MM.1S (cell line): ENCODE measurements at regions not wholly inside any gene's neighbourhood (a gene's known extent, or its start where the extent isn't known, plus 50 kb on each side); places are given as distances from the start of the nearest gene placed in this dataset.
"Not testable (repeated sequence)": the region's sequence is repeated elsewhere in the genome, so short reads cannot be mapped to it uniquely, and the experiment has no call there.

ENCODE experiments used
- DNase-seq: peaks from one replicate; pipeline ENCODE4 v3.0.0-alpha.2; 2015
- H2AFZ ChIP-seq: fragments of 300-600 bp; sonication (generic); 2 replicates; pipeline ENCODE4 v1.6.0; 2016; ENCODE audit warnings: antibody characterized with exemption, low read length
- H3F3A ChIP-seq: fragments of 300-600 bp; sonication (generic); 2 replicates; pipeline ENCODE4 v1.6.1; 2016; ENCODE audit warnings: mild to moderate bottlenecking, antibody characterized with exemption, low read length, moderate library complexity, mixed read lengths; ENCODE audit not compliant: insufficient read depth
- H3K27ac ChIP-seq: fragments of 300-600 bp; sonication (generic); 2 replicates; pipeline ENCODE4 v1.5.1; 2016; ENCODE audit warnings: mild to moderate bottlenecking, low read length
- H3K27me3 ChIP-seq: fragments of 300-600 bp; sonication (generic); replicated peaks from 2 replicates; pipeline ENCODE4 v1.6.0; 2016; ENCODE audit warnings: low read length; ENCODE audit not compliant: insufficient read depth
- H3K36me3 ChIP-seq: fragments of 300-600 bp; sonication (generic); replicated peaks from 2 replicates; pipeline ENCODE4 v1.6.1; 2016; ENCODE audit warnings: mild to moderate bottlenecking, low read length, mixed read lengths; ENCODE audit not compliant: insufficient read depth
- H3K4me1 ChIP-seq: fragments of 300-600 bp; sonication (generic); 2 replicates; pipeline ENCODE4 v1.6.1; 2016; ENCODE audit warnings: low read length, mixed read lengths
- H3K4me2 ChIP-seq: fragments of 300-600 bp; sonication (generic); 2 replicates; pipeline ENCODE4 v1.6.0; 2016; ENCODE audit warnings: low read depth, low read length
- H3K4me3 ChIP-seq: fragments of 300-600 bp; sonication (generic); 2 replicates; pipeline ENCODE4 v1.5.1; 2016; ENCODE audit warnings: low read length, mixed read lengths
- H3K79me2 ChIP-seq: fragments of 300-600 bp; sonication (generic); 2 replicates; pipeline ENCODE4 v1.6.1; 2016; ENCODE audit warnings: mixed run types, low read length, mixed read lengths
- H3K9ac ChIP-seq: fragments of 300-600 bp; sonication (generic); 2 replicates; pipeline ENCODE4 v1.6.1; 2016; ENCODE audit warnings: low read length, mixed read lengths
- H3K9me2 ChIP-seq: fragments of 300-600 bp; sonication (generic); replicated peaks from 2 replicates; pipeline ENCODE4 v1.6.1; 2016; ENCODE audit warnings: mild to moderate bottlenecking, low read length, mixed read lengths; ENCODE audit not compliant: insufficient read depth
- H3K9me3 ChIP-seq: fragments of 300-600 bp; sonication (generic); replicated peaks from 2 replicates; pipeline ENCODE4 v1.6.1; 2016; ENCODE audit warnings: mild to moderate bottlenecking, low read length, mixed read lengths; ENCODE audit not compliant: insufficient read depth
- H4K20me1 ChIP-seq: fragments of 300-600 bp; sonication (generic); 2 replicates; pipeline ENCODE4 v1.6.1; 2016; ENCODE audit warnings: mild to moderate bottlenecking, low read length, moderate library complexity, mixed read lengths; ENCODE audit not compliant: insufficient read depth
- CTCF ChIP-seq: fragments of 300-600 bp; sonication (generic); IDR thresholded peaks from 2 replicates; pipeline ENCODE4 v1.5.1; 2016; ENCODE audit warnings: antibody characterized with exemption, low read length, mixed read lengths
- EZH2 ChIP-seq: fragments of 300-600 bp; sonication (generic); optimal IDR thresholded peaks from 2 replicates; pipeline ENCODE3; 2017; ENCODE audit warnings: low read depth, mild to moderate bottlenecking, antibody characterized with exemption, low read length, mixed read lengths
- EZH2phosphoT487 ChIP-seq: fragments of 300-600 bp; sonication (generic); IDR thresholded peaks from 2 replicates; pipeline ENCODE4 v1.6.1; 2018; ENCODE audit warnings: antibody characterized with exemption, low read length

GRCh38 chr4:92246384-92246783, 57.4 kb upstream of the GRID2 start:
- no peak for DNase-seq
- Histone ChIP-seq H3F3A (no peaks in the 10 kb centered on the region), H3K27me3 (no peaks in the 10 kb centered on the region), H3K9me3 (no peaks in the 10 kb centered on the region), H3K79me2 (no peaks in the 10 kb centered on the region), H3K4me3 (no peak overlapping the region), H3K4me2 (no peak overlapping the region), H3K36me3 (no peaks in the 10 kb centered on the region), H4K20me1 (no peaks in the 10 kb centered on the region), H3K4me1 (no peaks in the 10 kb centered on the region), H3K9me2 (no peaks in the 10 kb centered on the region), H2AFZ (no peak overlapping the region), H3K9ac (no peak overlapping the region), H3K27ac (no peak overlapping the region)
- TF ChIP-seq CTCF, result no peak
- no peak for TF ChIP-seq EZH2phosphoT487

GRCh38 chr4:92249541-92249940, 54.2 kb upstream of the GRID2 start:
- H3K36me3 ChIP-seq, result no peaks in the 10 kb centered on the region
- H3K27me3 ChIP-seq, result no peaks in the 10 kb centered on the region
- no peaks in the 10 kb centered on the region for H3K9me2 ChIP-seq
- H3K27ac ChIP-seq, result no peak overlapping the region
- H2AFZ ChIP-seq, result no peak overlapping the region
- no peak for DNase-seq
- no peaks in the 10 kb centered on the region for H3K79me2 ChIP-seq
- TF ChIP-seq EZH2 (no peak), CTCF (no peak), EZH2phosphoT487 (no peak)
- H3K4me1 ChIP-seq, result no peaks in the 10 kb centered on the region
- no peaks in the 10 kb centered on the region for H4K20me1 ChIP-seq
- H3K9ac ChIP-seq, result no peak overlapping the region
- H3K9me3 ChIP-seq, result no peaks in the 10 kb centered on the region
- no peak overlapping the region for H3K4me2 ChIP-seq
- no peak overlapping the region for H3K4me3 ChIP-seq
- H3F3A ChIP-seq, result no peaks in the 10 kb centered on the region

GRCh38 chr4:92251711-92252110, 52.1 kb upstream of the GRID2 start:
- Histone ChIP-seq H3K9me3 (no peaks in the 10 kb centered on the region), H3F3A (no peaks in the 10 kb centered on the region), H2AFZ (no peak overlapping the region), H3K4me2 (no peak overlapping the region), H3K36me3 (no peaks in the 10 kb centered on the region), H3K4me1 (no peaks in the 10 kb centered on the region), H3K9ac (no peak overlapping the region), H3K27me3 (no peaks in the 10 kb centered on the region), H3K79me2 (no peaks in the 10 kb centered on the region), H3K9me2 (no peaks in the 10 kb centered on the region), H3K27ac (no peak overlapping the region), H4K20me1 (no peaks in the 10 kb centered on the region), H3K4me3 (no peak overlapping the region)
- TF ChIP-seq CTCF (no peak), EZH2phosphoT487 (no peak), EZH2 (no peak)
- peak; percentile 56 for DNase-seq

GRCh38 chr4:92252358-92252757, 51.4 kb upstream of the GRID2 start:
- not testable (repeated sequence) for DNase-seq, H3F3A ChIP-seq, H3K4me2 ChIP-seq, H3K4me1 ChIP-seq, H3K9me2 ChIP-seq, H3K4me3 ChIP-seq, H3K27me3 ChIP-seq, H2AFZ ChIP-seq, H3K9ac ChIP-seq, H3K27ac ChIP-seq, H3K79me2 ChIP-seq, H3K36me3 ChIP-seq, H3K9me3 ChIP-seq, H4K20me1 ChIP-seq
